ENCODE measurements at regions not wholly inside any gene's neighbourhood (a gene's known extent, or its start where the extent isn't known, plus 50 kb on each side); places are given as distances from the start of the nearest gene placed in this dataset.

DNA sequence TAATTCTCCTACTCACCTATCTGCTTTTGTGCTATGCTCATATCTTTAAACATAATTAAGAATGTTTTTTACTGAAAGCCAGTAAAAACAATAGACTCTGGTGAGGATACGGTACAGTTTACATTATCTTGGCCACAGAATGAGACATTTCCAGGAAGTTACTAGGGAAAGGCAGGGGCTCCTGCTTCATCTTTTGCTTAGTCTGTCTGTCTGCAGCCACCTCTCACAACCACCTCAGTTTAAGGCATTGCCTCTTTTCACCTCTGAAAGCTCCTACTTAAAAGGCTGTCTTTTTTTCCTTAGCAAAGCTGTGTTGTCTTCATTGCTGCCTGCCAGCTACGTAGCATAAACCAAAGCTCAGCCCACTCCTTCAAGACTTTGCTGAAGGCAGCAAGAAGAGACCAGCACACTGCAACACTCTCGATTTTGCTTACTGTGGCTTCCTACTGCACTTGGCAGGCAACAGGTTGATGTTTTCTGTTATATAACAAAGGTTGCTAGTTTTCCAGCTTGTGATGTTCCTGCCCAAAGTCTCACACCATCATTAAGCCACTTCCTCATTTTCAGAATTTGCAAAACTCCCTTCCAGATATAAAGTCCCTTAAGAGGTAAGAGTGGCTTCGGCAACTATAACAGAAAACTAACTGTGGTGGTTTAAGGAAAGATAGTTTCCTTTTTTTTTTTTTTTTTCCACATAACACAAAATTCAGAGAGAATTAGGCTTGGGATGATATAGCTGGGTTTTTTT is 432.9 kb downstream of the GRXCR1 start:
- DNase-seq (ENCODE audit: low spot score) = no peak
- TF ChIP-seq, protein P1, sequence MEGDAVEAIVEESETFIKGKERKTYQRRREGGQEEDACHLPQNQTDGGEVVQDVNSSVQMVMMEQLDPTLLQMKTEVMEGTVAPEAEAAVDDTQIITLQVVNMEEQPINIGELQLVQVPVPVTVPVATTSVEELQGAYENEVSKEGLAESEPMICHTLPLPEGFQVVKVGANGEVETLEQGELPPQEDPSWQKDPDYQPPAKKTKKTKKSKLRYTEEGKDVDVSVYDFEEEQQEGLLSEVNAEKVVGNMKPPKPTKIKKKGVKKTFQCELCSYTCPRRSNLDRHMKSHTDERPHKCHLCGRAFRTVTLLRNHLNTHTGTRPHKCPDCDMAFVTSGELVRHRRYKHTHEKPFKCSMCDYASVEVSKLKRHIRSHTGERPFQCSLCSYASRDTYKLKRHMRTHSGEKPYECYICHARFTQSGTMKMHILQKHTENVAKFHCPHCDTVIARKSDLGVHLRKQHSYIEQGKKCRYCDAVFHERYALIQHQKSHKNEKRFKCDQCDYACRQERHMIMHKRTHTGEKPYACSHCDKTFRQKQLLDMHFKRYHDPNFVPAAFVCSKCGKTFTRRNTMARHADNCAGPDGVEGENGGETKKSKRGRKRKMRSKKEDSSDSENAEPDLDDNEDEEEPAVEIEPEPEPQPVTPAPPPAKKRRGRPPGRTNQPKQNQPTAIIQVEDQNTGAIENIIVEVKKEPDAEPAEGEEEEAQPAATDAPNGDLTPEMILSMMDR (IDR thresholded peaks at IDR 0.05) = no peak
- no peak overlapping the region for H3K4me3 ChIP-seq
- H3K9me3 ChIP-seq = no peaks in the 10 kb centered on the region
- H3K27me3 ChIP-seq (replicated peaks; ENCODE audit: insufficient read depth) = no peaks in the 10 kb centered on the region
- no peaks in the 10 kb centered on the region for H3K4me1 ChIP-seq (ENCODE audit: control insufficient read depth in 1 of 2, low read depth in 2 of 2)
- H3K27ac ChIP-seq = no peak overlapping the region
- no peaks in the 10 kb centered on the region for H3K36me3 ChIP-seq
- ATAC-seq (ENCODE audit: insufficient number of reproducible peaks, low FRiP score, low read depth) = no peak

DNA sequence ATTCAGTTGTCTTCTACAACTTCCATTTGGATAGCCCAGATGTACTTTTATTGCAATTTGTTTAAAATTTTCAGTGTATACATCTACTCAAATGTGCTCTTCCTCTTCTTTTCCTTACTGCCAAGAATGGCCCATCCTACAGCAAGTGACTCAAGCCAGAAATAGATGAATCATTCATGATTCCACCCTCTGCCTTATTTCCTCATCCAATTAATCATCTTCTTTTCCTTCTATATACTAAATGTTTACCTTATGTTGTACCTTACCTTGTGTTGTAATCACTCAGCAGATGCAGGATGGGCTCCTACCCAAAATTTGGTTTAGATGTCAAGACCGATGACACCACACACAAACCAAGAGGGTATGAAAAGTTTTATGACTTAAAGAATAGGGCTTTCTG is 437.8 kb downstream of the GRXCR1 start:
- H3K4me3 ChIP-seq = no peak overlapping the region
- no peaks in the 10 kb centered on the region for H3K9me3 ChIP-seq
- H3K27me3 ChIP-seq (replicated peaks; ENCODE audit: insufficient read depth) = no peaks in the 10 kb centered on the region
- H3K36me3 ChIP-seq = no peaks in the 10 kb centered on the region
- no peak for ATAC-seq (ENCODE audit: insufficient number of reproducible peaks, low FRiP score, low read depth)
- H3K27ac ChIP-seq = no peak overlapping the region
- DNase-seq (ENCODE audit: low spot score) = no peak
- H3K4me1 ChIP-seq (ENCODE audit: control insufficient read depth in 1 of 2, low read depth in 2 of 2) = no peaks in the 10 kb centered on the region
- TF ChIP-seq, protein P1 (IDR thresholded peaks at IDR 0.05) = no peak

DNA sequence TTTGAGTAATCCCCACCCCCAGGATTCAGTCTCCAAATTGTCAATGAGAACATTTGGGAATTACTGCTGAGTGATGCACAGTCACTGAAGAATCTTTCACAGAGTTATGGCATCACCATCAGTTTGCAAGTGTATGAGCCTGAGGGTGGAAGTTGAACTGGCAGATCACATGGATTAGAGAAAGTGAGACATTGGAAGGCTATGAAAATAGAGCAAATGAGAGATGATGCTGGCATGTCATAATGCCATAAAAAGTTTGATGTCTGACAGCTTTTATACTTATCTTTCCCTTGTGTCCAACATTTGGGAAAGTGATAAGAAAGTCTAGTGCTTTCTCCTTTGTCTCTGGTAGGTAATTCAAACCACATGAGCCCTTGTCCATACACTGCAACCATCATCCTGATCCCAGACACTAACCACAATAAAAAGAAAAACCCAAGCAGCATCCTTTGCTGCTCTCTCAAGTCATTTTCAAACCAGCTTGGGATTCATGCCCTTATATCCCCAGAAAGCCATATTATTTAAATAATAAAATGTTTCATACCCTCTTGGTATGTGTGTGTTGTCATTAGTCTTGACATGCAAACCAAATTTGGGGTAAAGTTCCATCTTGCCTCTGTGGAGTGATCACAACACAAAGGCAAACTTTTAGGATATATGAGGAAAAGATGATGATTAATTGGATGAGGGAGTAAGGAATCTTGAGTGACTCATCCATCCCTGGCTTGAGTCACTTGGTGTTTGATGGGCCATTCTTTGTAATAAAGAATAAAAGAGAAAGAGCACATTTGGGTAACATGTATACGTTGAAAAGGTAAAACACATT is 438.9 kb downstream of the GRXCR1 start:
- Histone ChIP-seq H3K36me3 (no peaks in the 10 kb centered on the region), H3K27ac (no peak overlapping the region), H3K4me1 (ENCODE audit: control insufficient read depth in 1 of 2, low read depth in 2 of 2) (no peaks in the 10 kb centered on the region), H3K9me3 (no peaks in the 10 kb centered on the region), H3K4me3 (no peak overlapping the region), H3K27me3 (replicated peaks; ENCODE audit: insufficient read depth) (no peaks in the 10 kb centered on the region)
- ATAC-seq (ENCODE audit: insufficient number of reproducible peaks, low FRiP score, low read depth) (no peak), DNase-seq (ENCODE audit: low spot score) (no peak)
- TF ChIP-seq, protein P1 (IDR thresholded peaks at IDR 0.05) = no peak

DNA sequence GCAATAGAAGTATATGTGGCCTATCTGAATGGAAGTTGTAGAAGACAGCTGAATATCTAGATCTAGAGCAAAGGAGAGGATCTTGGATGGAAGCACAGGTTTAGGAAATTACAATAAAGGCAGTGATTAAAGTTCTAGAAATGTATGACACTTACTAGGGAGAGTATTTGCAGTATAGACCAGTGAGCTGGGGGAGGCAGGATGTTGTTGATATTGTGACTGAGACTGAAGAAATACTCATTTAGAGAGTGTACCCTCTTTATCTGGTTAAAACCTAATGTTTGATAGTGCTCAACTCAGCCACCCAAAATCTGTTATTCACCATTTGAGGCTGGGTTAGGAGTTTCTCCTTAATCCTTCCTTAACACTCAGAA is 439.5 kb downstream of the GRXCR1 start:
- TF ChIP-seq, protein P1 (IDR thresholded peaks at IDR 0.05) = no peak
- Histone ChIP-seq H3K9me3 (no peaks in the 10 kb centered on the region), H3K4me1 (ENCODE audit: control insufficient read depth in 1 of 2, low read depth in 2 of 2) (no peaks in the 10 kb centered on the region), H3K4me3 (no peak overlapping the region), H3K27ac (no peak overlapping the region), H3K36me3 (no peaks in the 10 kb centered on the region), H3K27me3 (replicated peaks; ENCODE audit: insufficient read depth) (no peaks in the 10 kb centered on the region)
- DNase-seq (ENCODE audit: low spot score) (no peak), ATAC-seq (ENCODE audit: insufficient number of reproducible peaks, low FRiP score, low read depth) (no peak)

DNA sequence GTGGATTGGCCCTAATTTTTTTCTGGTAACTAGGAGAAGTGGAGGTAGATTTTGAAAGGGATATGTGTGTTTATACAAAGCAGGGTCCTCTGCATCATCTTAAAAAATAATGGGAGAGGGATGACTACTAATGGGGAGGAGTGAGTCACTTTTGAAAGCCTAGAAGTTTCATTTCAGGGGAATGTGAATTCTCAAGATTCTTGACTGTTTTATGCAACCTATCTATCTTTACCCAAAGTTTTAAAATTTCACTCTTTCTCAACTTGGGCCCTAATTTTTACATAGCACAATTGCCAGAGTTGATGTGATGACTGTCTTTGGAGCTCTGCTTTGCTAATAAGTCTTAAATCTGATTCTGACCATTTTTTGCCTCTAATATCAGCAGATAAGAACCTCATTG is 445.2 kb downstream of the GRXCR1 start:
- Histone ChIP-seq H3K4me1 (ENCODE audit: control insufficient read depth in 1 of 2, low read depth in 2 of 2) (no peaks in the 10 kb centered on the region), H3K4me3 (no peak overlapping the region), H3K36me3 (no peaks in the 10 kb centered on the region), H3K27me3 (replicated peaks; ENCODE audit: insufficient read depth) (no peaks in the 10 kb centered on the region), H3K9me3 (no peaks in the 10 kb centered on the region), H3K27ac (no peak overlapping the region)
- no peak for DNase-seq (ENCODE audit: low spot score)
- no peak for ATAC-seq (ENCODE audit: insufficient number of reproducible peaks, low FRiP score, low read depth)
- TF ChIP-seq, protein P1 (IDR thresholded peaks at IDR 0.05) = no peak
